ENCODE measurements at regions not wholly inside any gene's neighbourhood (a gene's known extent, or its start where the extent isn't known, plus 50 kb on each side); places are given as distances from the start of the nearest gene placed in this dataset.
"Not testable (repeated sequence)": the region's sequence is repeated elsewhere in the genome, so short reads cannot be mapped to it uniquely, and the experiment has no call there.

DNA sequence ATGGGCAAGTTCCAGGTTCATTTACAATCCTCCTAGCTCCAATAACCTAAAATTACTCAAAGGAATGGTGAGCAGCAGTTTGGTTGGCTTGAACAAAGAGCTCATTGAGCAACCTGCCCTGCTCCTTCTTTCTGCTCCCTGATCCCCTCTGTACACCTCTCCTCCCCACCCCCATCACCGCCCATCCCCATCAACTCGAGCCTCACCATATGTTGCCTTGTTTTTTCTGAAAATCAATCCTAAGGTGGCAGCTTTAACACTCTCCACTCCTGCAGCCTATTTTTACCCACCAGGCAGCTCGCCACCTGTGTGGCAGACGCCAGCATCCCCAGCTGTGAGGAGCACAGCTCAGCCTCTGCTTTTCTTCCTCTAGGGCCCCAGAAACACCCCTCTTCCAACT is 533.4 kb upstream of the BRINP1 start:
- DNase-seq, result no peak

DNA sequence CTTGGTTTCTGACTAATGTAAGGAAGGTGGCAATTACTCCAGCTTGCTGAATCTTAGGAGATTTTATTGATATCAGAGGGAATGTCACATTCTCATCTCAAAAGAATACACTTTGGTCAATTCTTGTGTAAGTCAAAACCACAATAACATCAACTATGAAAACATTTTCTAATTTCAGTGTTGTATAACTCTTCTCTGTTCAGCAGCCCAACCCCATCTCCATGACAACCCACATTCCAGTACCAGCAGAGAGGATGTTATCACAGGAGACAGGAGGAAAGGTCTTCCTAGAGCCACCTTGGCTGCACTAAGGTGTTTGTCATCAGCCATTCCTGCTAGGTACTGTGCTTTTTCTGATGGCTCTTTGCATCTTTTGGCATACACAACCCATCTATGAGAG is 529.1 kb upstream of the BRINP1 start:
- no peak for DNase-seq

GRCh38 chr9:119884438-119884837 is 515.2 kb upstream of the BRINP1 start:
- DNase-seq, result no peak

GRCh38 chr9:119881898-119882297 is 512.7 kb upstream of the BRINP1 start:
- no peak for DNase-seq

DNA sequence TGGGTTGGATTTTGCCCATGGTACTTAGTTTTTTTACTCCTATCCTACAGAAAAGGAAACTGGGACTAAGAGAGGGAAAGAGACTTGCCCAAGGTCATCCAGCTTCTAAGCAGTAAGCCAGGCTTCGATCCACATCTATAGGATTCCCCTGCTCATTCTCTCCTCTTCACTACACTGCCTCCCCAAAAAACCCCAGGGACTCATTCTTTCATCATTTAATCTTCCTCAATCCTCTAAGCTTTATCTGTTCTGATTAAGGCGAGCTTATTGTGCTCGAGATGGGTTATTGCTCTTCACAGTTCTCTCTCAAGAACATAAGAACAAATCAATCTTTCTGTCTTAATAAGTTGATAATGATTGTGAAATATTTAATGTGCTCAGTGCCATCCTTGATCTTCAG is 511.1 kb upstream of the BRINP1 start:
- DNase-seq, result no peak

DNA sequence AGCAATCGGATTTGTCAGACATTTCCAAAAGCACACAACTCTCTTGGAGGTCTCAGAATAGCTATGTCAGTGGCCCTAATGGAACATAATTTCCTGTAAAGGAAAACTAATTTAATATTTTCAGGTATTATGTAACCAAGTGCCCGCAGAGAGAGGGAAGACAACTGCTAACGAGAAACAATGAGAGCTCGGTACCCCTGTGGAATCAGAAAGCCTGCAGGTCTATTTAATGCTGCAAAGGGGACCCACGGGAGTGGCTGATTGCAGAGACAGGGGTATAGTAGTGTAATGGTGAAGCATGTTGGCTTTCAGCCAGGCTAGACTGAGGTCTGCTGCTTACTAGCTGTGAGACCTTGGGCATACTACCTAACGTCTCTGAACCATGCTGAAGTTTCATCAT is 508.1 kb upstream of the BRINP1 start:
- DNase-seq, result no peak

- DNase-seq, result no peak
Observed at GRCh38 chr9:119873877-119874276, 504.6 kb upstream of the BRINP1 start.

GRCh38 chr9:119870251-119870650 is 501.0 kb upstream of the BRINP1 start:
- DNase-seq, result not testable (repeated sequence)

GRCh38 chr9:119868694-119869093 is 499.5 kb upstream of the BRINP1 start:
- DNase-seq, result no peak

DNA sequence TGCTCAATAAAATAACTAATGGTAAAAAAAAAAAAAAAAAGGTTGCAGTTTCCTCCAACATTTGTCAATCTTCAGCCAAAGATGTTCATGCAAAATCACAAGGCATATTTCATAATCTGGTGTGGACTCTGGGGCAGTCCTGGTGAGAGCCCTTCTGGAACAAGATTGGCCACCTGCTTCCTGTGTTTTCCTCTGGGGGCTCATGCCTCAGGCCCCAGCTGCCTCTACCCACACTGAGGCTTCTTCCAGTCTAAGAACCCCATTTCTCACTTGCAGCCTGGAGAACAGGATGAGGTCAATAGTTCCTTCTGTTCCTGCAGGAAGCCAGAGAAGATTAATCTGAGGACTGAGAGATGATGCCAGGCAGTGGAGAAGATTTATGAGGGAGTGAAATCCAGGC is 492.6 kb upstream of the BRINP1 start:
- DNase-seq, result no peak

- no peak for DNase-seq
Observed at GRCh38 chr9:119859128-119859527, 489.9 kb upstream of the BRINP1 start.

GRCh38 chr9:119853126-119853525 is 483.9 kb upstream of the BRINP1 start:
- DNase-seq, result no peak

GRCh38 chr9:119852390-119852789 is 483.2 kb upstream of the BRINP1 start:
- DNase-seq, result no peak

- no peak for DNase-seq
Observed at GRCh38 chr9:119844431-119844830, 475.2 kb upstream of the BRINP1 start.

- DNase-seq, result no peak
Observed at GRCh38 chr9:119841016-119841415, 471.8 kb upstream of the BRINP1 start.

DNA sequence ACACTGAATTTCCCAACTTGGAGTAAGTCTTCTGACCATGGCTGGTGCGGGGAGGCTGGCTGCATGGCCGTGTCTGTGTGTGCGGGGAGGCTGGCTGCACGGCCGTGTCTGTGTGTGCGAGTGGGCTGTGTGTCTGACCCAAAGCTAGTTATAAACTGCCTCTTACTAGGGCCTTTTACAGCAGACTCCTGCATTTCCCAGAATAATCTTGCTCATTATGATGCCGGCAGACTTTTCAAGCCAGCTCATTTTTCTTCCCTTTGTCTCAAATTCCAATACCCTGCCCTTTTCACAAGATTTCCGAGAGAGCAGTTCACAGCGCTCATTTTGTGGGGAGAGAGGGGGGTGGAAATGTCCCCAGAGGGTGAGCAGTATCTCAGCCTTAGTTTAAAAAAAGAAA is 470.7 kb upstream of the BRINP1 start:
- no peak for DNase-seq

GRCh38 chr9:119838210-119838609 is 469.0 kb upstream of the BRINP1 start:
- DNase-seq, result no peak

DNA sequence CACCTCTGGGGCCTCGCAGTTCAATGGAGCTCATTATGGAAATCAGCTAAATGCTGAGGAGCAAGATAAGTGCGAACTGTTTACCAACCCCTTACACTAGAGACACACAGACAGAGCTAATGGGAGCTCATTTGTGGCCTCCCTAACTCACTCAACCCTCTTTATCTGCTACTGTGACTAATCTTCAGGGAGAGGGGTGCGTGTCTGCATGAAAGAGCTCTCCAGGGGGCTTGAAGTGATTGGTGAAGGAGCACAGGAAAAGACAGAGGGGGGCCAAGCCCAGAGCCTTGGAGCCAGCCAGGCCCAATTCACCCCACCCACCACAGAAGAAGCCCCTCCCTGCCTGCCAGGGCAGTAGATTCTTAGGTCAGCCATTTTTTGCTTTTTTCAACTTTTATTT is 466.8 kb upstream of the BRINP1 start:
- no peak for DNase-seq

- DNase-seq, result no peak
Observed at GRCh38 chr9:119834064-119834620, 464.9 kb upstream of the BRINP1 start.

DNA sequence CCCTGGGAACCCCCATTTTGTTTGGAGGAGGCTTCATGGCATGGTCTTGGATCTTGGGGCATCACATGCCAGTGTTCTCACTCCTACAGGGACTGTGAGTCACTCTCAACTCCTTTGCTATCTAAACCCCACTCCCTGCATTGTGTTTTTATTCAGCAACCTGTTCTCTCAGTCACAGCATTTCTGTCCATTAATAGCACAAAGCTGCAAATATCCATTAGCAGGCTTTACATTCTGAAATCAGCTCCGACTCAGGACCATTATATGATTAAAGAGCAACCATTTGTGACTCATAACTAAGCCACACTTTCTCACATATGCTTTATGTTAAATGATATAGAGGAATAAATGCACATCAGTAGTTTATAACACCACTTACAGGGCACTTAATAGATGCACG is 462.1 kb upstream of the BRINP1 start:
- DNase-seq, result no peak

DNA sequence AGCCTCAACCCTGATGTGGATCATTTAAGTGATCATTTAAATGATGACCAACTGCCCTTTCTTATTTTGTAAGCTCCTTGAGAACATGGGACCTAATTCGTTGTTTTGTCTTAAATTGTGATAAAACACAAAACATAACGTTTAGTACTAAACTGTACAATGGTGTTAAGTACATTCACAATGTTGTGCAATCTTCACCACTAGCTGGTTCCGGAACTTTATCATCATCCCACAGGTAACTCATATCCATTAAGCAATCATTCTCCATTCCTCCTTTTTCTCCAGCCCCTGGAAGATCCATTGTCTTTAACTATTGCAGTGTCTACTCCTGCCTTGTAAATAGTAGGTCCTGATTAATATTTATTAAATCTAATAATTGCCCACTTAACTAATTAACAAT is 460.5 kb upstream of the BRINP1 start:
- DNase-seq, result no peak

DNA sequence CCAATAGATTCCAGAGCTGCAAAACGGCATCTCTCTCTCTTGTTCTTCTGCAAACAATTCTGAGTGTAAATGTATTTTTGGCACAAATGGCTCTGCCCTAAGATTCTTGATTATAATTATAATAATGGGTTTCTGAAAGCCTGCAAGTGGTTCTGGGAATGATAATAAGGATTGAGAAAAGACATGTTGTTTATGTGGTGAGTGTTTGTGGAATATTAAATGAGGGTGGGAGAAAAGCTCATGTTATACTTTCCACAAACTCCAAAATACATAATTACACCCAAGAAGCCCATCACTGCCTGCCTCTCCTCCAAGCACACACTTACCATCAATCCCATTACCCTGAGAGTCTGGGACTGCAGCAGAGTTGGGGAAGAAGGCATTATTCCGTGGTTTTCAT is 460.0 kb upstream of the BRINP1 start:
- DNase-seq, result no peak

- no peak for DNase-seq
Observed at GRCh38 chr9:119827526-119827925, 458.3 kb upstream of the BRINP1 start.

DNA sequence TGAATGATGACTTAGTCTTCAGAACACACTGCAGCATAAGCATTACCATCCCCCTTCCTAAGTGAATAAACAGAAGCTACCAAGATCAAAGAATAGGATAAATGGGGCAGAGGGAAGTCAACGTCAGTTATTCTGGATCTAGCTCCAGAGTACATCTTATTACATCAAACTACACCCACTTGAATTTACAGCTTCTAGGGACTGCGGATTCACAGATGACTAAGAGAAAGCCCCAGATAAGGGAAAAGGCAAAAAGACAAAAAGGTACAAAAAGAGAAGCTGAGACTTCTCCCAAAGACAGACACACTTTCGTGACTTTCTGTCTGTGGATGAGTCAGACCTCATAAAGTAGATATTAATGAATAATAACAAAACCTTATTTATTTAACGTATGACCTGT is 457.9 kb upstream of the BRINP1 start:
- no peak for DNase-seq

DNA sequence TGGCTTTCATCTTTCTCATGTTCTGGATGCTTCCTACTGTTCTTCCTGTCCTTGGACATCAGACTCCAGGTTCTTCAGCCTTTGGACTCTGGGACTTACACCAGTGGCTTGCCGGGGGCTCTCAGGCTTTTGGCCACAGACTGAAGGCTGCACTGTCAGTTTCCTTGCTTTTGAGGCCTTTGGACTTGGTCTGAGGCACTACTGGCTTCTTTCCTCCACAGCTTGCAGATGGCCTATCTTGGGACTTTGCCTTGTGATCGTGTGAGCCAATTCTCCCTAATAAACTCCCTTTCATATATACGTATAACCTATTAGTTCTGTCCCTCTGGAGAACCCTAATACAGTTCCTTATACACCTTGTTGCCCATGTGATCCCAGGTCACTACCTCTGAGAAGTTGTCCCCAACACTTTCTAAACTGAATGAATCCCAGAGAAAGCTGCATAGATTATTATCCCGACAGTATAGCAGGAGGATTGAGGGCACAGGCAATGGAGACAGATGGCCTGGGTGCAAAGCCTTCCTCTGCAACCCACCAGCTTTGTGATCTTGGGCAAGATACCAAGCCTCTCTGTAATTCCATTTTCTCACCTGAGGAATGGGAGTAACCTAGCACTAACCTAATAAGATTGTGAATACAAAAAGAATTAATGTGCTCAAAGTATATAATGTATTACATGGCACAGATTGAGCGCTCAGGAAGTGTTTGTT is 449.6 kb upstream of the BRINP1 start:
- DNase-seq, result no peak

Data from T-helper 1 cell (primary cell).